ENCODE measurements at regions not wholly inside any gene's neighbourhood (a gene's known extent, or its start where the extent isn't known, plus 50 kb on each side); places are given as distances from the start of the nearest gene placed in this dataset.

- TF ChIP-seq CTCF (conservative IDR thresholded peaks at IDR 0.05) (no peak), EZH2 (IDR thresholded peaks at IDR 0.05; ENCODE audit: low read depth) (no peak)
Measured at GRCh38 chr1:57845041-57845440, 421.2 kb upstream of the DAB1 start.

All from PC-9 (cell line).